Stimulated activated CD8-positive, alpha-beta memory T cell treated with anti-CD3 and anti-CD28 coated beads, Interleukin-12 subunit alpha, Interleukin-12 subunit beta, amount 100 ng/mL, for 4 hours (primary cell): ENCODE measurements at regions not wholly inside any gene's neighbourhood (a gene's known extent, or its start where the extent isn't known, plus 50 kb on each side); places are given as distances from the start of the nearest gene placed in this dataset.

Experiments
- DNase-seq: peaks from one replicate; pipeline ENCODE4 v3.0.0-alpha.2; 2020; ENCODE audit warnings: low read depth

GRCh38 chr4:15374656-15375055 is 53.2 kb upstream of the C1QTNF7 start:
- no peak for DNase-seq

DNA sequence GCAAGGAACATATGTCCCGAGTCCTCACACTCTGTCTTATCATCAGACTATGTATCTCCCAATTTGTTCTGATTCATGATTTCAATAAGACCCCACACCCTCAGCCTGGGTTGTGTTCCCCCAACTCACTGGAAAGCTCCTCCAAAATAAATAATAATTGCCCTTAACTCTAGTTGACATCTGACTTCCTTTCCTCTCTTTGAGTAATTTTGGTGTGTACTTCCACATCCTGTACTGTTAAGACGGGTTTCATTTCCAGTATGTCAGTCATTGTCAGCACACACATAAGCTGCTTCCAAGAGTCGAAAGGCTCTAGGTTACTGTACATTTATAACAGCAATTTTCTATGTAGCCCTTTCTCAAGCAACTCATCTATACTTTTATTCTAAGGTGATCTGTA is 52.2 kb upstream of the C1QTNF7 start:
- DNase-seq: no peak

- no peak for DNase-seq
Measured at GRCh38 chr4:15376145-15376544, 51.7 kb upstream of the C1QTNF7 start.

- DNase-seq: no peak
Measured at GRCh38 chr4:15376594-15376993, 51.2 kb upstream of the C1QTNF7 start.
